Ascending aorta (tissue), 2 donors: ENCODE measurements at regions not wholly inside any gene's neighbourhood (a gene's known extent, or its start where the extent isn't known, plus 50 kb on each side); places are given as distances from the start of the nearest gene placed in this dataset.

Source experiments
- DNase-seq, 2 donors: peaks; one replicate each; pipeline ENCODE4 v3.0.0-alpha.2; 2019; ENCODE audit warnings: low spot score in 2 of 2
- H3K27ac ChIP-seq, 2 donors: fragments of 200-600 bp; sonication (generic); one replicate each; pipeline ENCODE4 v1.5.1; 2016 to 2017; ENCODE audit warnings: mild to moderate bottlenecking in 1 of 2
- H3K27me3 ChIP-seq: fragments of 200-600 bp; sonication (generic); one replicate; pipeline ENCODE4 v1.5.1; 2017
- H3K36me3 ChIP-seq, 2 donors: fragments of 200-600 bp; sonication (generic); one replicate each; pipeline ENCODE4 v1.5.1; 2016
- H3K4me1 ChIP-seq, 2 donors: fragments of 200-600 bp; sonication (generic); one replicate each; pipeline ENCODE4 v1.5.1; 2016 to 2017; ENCODE audit warnings: mild to moderate bottlenecking in 1 of 2
- H3K4me3 ChIP-seq, 2 donors: fragments of 200-600 bp; sonication (generic); one replicate each; pipeline ENCODE4 v1.5.1; 2016 to 2017; ENCODE audit warnings: mild to moderate bottlenecking in 1 of 2
- H3K9me3 ChIP-seq, 2 donors: fragments of 200-600 bp; sonication (generic); one replicate each; pipeline ENCODE4 v1.5.1; 2016
- CTCF ChIP-seq, 3 experiments: fragments of 200-600 bp in 2 of 3; fragments of 450-650 bp in 1 of 3; sonication (generic) in 2 of 3; IDR thresholded peaks; one replicate each; pipeline ENCODE4 v1.5.1; 2016 to 2019; ENCODE audit warnings: antibody characterized with exemption in 3 of 3, mild to moderate bottlenecking in 1 of 3, moderate library complexity in 1 of 3
- intact Hi-C: fragments of 100-400 bp; cut with DNase I; formaldehyde crosslinking; loops from one replicate; pipeline ENCODE4 v1.15.1; 2023

DNA sequence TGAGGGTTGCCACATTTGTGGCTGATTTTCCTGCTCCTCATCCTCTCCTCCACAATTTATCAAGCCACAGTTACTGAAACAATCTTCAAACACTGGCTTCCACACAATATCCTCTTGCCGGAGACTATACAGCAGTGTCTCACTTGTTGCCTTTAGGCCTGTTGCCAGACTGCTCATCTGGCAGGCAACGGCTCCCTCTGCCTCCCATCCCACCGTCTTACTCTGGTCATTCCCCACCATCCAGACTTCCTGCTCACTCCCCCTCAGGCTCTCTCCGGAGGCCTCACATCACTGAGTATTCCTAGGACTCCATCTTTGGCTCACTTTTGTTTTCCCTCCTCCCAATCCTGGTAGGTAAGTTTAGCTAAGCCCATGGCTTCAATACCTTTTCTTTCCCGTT, 301.9 kb downstream of the IL20RB start:
- Histone ChIP-seq H3K9me3 (no peaks in the 10 kb centered on the region), H3K4me1 (no peaks in the 10 kb centered on the region), H3K27me3 (no peaks in the 10 kb centered on the region), H3K36me3 (no peaks in the 10 kb centered on the region), H3K4me3 (no peak overlapping the region), H3K27ac (no peak overlapping the region)
- TF ChIP-seq CTCF (IDR thresholded peaks at IDR 0.05), result no peak
- intact Hi-C loops, result no loop called here
- no peak for DNase-seq

DNA sequence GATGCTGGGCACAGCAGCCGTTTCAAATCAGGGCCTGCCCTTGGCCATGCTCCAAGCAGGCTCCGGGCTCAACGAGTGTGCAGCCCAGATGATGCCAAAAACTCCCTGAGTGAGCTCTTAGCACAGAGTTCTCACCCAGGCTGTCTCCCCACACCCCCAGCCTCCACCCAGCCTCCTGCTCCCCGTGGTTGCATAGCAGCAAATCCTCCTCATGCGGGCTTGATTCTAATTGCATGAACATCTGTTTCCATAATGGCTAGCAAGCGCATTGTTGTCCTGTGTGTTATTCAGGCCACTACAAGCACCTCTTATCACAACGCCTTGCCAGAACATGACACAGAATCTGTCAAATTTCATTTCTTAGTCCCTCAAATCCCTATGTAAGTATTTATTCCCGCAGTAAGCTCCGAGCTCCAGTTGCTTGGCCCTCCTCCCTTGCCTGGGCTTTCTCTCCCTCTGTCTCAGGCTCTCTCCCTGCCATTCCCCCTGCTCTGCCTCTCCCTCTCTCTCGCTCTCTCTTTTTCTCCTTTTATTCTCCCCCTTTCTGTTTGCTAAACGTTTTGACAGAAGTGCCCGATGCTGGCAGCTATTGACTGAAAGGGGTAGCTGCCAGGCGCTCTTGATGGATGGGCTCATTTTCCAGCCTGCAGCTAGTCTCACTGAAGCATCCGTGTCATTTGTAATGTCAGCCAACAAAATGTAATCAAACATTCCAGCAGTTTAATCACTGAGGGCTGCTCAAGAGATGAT, 306.5 kb downstream of the IL20RB start:
- H3K4me3 ChIP-seq, result no peak overlapping the region
- no peaks in the 10 kb centered on the region for H3K36me3 ChIP-seq
- intact Hi-C loops, result no loop called here
- no peaks in the 10 kb centered on the region for H3K4me1 ChIP-seq
- H3K27me3 ChIP-seq, result no peaks in the 10 kb centered on the region
- no peak overlapping the region for H3K27ac ChIP-seq
- TF ChIP-seq CTCF (IDR thresholded peaks at IDR 0.05), result no peak
- H3K9me3 ChIP-seq, result no peaks in the 10 kb centered on the region
- DNase-seq, result no peak

DNA sequence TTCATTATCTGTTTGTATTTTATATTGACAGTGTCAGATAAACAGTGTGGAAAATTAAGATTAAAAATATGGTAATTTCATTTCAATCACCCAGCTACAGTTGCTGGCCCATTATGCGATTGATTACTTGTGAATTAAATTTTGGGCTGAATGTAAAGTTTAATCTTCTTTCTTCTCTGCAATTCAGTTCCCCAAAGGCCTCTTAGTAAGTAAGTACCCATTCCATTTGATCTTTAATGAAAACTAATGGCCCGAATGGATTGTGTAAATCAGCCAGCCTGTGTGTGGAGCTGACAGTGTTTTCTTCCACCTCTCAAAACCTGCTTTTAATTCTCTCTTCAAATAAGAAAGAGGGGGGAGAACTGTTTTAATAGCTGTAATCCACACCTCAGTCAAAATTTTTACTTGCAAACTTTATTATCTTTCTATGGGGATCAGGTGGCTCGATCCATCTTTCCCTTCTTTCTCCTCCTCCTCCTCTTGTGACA, 307.1 kb downstream of the IL20RB start:
- TF ChIP-seq CTCF (IDR thresholded peaks at IDR 0.05), result no peak
- no peak for DNase-seq
- H3K4me3 ChIP-seq, result no peak overlapping the region
- no peaks in the 10 kb centered on the region for H3K36me3 ChIP-seq
- intact Hi-C loops, result no loop called here
- H3K4me1 ChIP-seq, result no peaks in the 10 kb centered on the region
- no peaks in the 10 kb centered on the region for H3K27me3 ChIP-seq
- no peaks in the 10 kb centered on the region for H3K9me3 ChIP-seq
- no peak overlapping the region for H3K27ac ChIP-seq

- H3K4me3 ChIP-seq, result no peak overlapping the region
- no peak for DNase-seq
- TF ChIP-seq CTCF (IDR thresholded peaks at IDR 0.05), result no peak
- no peak overlapping the region for H3K27ac ChIP-seq
- no peaks in the 10 kb centered on the region for H3K36me3 ChIP-seq
- H3K4me1 ChIP-seq, result no peaks in the 10 kb centered on the region
- intact Hi-C loops, result no loop called here
- H3K9me3 ChIP-seq, result no peaks in the 10 kb centered on the region
- H3K27me3 ChIP-seq, result no peaks in the 10 kb centered on the region
These were observed 325.1 kb downstream of the IL20RB start for GRCh38 chr3:137282871-137283270.

DNA sequence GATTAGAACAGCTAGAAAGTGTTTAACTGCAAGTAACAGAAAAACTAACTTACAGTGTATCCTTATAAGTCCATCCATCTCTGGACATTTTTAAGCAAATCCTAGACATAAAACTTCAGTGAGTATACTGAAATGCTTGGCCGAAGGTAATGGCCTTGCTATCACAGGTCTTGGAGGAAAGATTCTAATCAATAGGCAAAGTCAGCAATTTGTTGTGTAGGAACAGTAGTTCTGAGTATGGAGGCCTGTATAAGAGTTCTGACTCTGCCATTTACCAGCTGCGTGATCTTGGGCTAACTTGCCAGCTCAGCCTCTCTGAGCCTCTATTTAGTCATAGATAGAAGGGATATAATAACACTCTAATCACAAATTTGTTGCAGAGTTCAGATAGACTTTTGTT, 328.1 kb downstream of the IL20RB start:
- Histone ChIP-seq H3K27me3 (no peaks in the 10 kb centered on the region), H3K27ac (no peak overlapping the region), H3K4me1 (no peaks in the 10 kb centered on the region), H3K4me3 (no peak overlapping the region), H3K36me3 (no peaks in the 10 kb centered on the region), H3K9me3 (no peaks in the 10 kb centered on the region)
- intact Hi-C loops, result no loop called here
- no peak for DNase-seq
- no peak for TF ChIP-seq CTCF (IDR thresholded peaks at IDR 0.05)
